Pons (tissue), 1 donor: ENCODE measurements at regions not wholly inside any gene's neighbourhood (a gene's known extent, or its start where the extent isn't known, plus 50 kb on each side); places are given as distances from the start of the nearest gene placed in this dataset.

Experiments used
- DNase-seq: peaks from one replicate; pipeline ENCODE4 v3.0.0-alpha.2; 2016; ENCODE audit warnings: low spot score

DNA sequence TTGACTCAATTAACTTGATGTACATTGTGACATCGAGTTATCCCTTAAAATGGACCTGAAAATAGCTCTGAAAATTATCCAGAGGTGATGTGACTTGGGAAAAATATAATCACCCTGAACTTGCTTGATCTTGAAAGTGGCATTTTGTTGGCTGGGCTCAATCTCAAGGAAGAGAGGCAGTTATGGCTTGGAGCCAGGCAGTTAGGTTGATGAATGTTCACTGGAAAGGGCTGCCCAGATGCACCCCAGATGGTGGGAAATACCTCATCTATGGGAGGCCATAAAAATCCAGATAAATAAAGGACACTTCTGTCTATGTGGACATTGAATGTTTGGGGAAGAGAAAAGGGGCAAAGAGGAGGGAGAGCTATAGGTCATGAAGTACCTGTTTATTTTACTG is 55.7 kb upstream of the OR5AN1 start:
- no peak for DNase-seq

DNA sequence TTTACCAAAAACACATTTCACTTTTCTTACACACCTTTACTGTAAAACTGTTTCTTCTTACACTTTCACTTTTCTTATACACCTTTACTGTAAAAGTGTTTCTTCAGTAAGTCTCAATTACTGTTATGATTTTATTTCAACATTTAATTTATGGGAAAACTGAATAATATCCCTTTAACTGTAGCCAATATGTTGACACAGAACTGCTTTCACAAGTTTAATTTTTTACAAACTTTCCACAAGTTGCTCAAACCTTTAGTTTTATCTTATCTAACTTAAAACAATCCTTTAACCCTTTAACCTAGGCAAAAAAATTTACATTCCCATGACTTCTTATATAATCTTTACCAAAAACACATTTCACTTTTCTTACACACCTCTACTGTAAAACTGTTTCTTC is 63.3 kb upstream of the OR5AN1 start:
- DNase-seq = no peak

DNA sequence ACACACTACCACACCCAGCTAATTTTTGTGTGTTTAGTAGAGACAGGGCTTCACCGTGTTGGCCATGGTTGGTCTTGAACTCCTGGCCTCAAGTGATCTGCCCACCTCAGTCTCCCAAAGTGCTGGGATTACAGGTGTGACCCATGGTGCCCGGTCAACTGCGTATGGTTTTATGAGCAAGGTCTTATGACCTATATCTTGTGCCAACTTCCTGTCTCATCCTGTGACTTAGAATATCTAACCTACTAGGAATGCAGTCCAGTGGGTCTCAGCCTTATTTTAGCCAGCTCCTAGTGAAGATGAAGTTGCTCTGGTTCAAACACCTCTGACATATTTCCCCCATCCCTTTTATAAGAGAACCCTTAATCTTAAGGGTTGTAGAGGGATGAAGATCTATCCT is 66.1 kb upstream of the OR5AN1 start:
- no peak for DNase-seq

DNA sequence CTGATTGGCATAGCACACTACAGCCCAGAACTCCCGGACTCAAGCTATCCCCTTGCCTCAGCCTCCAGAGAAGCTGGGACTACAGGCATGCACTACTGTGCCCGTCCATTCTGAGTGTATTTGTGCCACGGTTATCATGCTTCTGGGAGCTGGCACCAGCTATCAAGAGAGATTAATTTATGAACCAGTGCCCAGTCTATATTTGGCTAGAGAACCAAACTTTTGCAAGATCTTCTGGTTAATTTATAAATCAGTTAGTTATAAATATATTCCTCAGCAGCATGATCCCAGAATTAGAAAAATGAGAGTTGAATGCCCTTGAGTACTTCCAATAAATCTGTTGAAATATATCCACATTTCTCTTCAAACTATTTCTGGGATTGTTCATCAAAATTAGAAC is 67.5 kb upstream of the OR5AN1 start:
- no peak for DNase-seq

DNA sequence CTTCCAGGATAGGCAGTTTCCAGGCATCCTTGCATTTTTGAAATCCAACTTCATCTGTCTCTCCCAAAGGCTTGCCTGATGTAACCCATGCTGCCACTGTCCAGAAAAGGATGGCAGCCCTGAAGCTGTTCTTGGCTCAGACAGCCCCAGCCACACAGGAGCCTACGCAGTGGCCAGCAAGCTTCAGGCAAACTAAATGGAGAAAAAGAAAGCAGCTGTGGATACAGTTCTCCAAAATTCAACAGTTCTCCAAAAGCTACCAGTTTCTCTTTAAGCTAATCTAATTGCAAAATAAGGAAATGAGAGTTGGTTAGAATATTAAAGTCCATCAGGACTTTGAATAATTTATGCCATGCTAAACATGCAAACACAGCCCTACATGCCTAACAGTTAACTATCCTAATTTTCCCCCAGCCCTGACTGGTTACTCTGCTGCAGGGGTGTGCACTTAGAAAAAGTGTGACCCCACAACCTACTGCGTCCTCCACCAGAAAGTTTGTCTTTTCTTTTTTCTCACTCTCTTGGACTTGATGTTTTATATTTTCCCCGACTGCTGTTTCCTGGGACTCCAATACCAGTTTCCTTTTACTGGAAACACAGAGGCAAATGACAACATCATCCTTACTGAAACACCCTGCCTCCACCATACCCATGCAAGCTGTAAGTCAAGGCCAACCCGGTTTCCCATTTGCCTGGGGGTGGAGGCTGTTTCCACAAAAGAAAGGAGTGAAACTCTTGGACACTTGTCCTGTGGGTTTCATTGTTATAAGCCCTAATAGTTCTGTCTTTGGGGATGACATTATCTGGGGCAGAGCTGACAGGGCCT is 69.1 kb upstream of the OR5AN1 start:
- no peak for DNase-seq

DNA sequence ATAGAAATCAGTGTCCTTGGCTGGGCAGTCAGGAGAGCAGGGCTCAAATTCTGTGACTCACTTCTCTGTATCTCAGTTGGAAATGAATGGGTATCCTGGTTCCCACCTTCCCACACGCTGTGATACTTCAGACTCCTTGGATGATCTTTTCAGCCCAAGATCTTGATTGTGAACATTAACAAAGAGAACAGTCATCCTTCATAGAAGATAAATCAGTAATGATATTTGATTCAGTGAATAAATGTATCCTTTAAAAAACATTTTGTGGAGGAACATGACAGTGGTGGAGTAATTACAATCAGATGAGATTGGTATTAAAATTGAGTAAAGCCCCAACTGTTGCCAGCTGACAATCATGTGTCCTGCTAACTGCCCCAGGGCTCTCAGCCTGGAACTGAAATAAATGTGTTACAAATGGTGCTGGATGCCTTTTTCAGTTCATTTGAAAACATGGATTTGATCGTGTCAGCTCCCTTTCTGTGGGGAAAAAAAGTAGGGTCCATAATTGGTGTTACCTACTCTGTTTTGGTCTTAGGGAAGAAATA is 72.9 kb upstream of the OR5AN1 start:
- DNase-seq = no peak

DNA sequence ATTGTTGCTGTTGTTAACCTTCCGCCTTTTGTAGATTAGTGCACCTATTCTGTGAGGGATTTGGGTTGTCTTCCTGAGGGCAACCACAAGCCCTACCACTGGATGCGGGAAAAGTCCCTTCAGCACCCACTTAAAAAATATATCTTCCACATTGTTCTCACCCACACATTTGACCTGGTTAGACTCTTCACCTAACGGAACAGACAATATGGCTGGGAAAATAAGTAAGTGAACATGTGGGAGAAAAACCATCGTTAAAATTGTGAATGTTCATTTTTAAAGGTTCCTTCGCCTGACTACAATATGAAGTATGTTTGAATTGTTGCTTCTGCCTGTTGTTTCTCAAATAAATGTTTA is 72.0 kb upstream of the MPEG1 start:
- DNase-seq = no peak

DNA sequence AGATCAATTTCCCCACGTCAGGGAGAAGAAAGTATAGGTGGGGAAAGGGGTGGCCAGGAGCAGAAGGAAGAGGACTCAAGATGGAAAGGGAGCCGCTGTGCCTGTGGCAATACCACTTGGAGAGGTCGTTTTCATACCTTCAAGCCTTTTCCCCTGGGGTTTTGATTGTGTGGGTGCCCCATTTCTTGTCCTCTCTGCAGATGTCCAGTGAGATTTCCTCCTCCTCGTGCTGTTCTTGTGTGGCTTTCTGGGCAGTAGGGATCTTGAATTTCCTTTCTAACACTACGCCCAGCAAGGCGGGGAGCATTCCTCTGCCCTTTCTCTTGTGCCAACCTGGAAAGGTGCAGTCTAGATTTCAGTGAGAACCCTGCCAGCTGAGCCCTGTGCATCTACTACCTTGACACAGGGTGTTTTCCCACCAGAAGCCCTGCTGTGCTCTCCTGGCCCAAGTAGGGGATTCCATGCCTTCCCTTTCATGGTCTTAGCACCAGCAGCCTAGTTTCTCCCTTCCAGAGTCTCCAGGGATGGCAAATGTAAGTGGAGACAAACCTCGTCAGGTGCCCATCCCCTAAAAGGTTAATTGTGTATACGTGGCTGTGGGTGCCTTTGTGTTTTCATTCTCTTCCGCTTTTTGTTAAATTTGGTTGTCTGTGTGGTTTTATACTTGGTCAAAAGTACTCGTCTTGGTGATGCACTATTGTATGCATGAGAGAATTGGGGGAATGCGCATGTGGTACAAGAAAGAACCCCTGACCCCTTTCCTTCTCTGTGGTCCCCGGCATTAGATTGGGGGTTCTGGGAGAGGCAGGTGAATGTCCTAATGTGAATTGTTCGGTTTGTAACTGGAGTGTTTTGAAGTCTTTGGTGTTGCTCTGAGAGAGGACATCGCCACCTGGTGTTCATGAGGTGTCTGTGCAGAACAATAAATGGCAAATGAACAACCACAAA is 71.4 kb upstream of the MPEG1 start:
- DNase-seq = peak; percentile 68

DNA sequence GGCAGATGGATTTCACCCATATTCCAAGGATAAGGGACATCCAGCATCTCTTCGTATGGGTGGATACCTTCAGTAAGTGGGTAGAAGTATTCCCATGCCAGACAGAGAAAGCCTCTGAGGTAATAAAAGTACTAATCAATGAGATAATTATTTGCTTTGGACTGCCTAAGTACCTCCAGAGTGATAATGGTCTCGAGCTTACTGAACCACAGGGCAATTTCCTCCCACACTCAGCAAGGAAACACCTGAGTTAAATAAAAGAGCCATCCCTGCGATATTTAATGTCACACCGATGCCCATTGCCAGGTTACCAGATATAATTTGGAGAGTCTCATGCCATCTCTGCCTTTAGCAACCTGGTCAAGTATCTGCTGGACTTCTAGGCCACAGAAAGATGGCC is 70.6 kb upstream of the MPEG1 start:
- no peak for DNase-seq

DNA sequence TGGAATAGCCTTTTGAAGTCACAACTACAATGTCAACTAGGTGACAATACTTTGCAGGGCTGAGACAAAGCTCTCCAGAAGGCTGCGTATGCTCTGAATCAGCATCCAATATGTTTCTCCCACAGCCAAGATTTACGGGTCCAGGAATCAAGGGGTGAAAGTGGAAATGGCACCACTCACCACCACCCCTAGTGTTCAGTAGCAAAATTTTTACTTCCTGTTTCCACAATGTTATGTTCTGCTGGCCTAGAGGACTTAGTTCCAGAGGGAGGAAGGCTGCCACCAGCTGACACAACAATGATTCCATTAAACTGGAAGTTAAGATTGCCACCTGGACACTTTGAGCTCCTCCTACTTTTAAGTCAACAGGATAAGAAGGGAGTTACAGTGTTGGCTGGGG is 68.5 kb upstream of the MPEG1 start:
- no peak for DNase-seq

DNA sequence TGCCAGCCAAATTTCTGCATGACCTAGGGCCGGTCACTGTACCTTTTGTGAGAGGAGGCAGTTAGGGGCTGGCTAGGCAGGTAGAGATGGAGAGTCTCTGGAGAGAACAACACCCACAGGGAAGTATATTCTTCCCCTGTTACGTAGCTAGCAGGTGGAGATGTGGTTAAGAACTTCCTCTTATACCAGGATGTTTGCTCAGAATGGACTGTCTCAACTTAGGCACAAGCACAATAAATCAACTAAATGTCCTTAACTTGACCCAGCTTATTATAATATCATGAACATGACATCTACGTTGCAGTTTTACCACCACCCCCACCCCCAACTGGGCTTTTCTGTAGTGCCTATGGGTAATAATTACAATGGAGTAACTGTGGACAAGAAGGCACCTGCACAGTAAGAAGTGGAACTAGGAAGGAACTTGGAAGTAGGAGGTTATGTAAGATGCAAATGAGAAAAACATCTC is 60.7 kb upstream of the MPEG1 start:
- peak; percentile 20 for DNase-seq

DNA sequence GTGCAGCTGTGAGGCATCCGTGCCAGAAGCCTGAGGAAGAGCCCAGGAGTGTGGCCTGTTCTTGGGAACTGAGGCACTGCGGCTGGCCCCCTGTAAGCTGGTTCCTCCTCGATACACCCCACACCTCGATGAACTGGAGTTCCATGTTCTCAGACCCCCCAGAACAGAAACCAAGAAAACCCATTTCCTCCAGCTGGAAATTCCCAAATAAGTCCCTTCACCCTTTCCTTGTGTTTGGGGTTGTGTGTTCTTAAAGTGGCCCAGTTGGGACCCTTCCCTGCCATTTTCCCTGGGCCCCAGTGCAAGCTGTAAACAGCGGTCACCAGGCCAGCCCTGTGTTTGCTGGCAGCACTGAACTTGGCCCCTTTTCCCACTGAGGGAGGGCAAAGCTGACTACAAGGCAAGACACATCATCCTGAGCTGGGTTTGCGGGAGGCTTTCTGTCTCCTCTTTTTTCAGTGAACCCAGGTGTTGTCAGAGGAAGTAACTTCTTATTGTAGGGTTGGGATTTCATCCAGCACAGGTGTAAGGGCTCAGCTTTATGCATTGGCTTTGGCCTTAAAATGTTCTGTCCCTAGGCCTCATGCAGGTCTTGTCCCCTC is 60.1 kb upstream of the MPEG1 start:
- DNase-seq = no peak

DNA sequence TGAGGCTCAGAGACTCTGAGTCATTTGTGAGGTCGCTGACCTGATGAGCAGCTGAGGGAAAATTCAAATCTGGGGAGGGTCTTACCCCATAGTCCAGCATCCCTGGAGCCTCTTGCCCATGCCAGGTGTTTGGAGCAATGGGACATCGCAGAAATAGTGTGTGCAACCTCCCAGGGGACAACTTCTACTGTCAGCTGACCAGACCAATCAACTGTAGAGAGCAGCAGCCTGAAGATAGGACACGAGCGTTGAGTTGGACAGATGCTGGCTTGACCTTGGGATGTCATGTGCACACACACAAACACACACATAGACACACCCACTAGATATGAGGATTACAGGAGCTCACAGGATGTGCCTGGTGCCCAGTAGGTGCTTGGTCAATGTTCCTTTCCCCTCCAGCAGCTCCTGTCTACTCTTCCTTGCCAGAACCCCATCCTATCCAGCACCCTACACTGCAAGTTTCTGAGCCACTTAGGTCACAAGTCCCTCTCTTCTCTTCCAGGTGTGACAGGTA is 59.1 kb upstream of the MPEG1 start:
- DNase-seq = no peak

DNA sequence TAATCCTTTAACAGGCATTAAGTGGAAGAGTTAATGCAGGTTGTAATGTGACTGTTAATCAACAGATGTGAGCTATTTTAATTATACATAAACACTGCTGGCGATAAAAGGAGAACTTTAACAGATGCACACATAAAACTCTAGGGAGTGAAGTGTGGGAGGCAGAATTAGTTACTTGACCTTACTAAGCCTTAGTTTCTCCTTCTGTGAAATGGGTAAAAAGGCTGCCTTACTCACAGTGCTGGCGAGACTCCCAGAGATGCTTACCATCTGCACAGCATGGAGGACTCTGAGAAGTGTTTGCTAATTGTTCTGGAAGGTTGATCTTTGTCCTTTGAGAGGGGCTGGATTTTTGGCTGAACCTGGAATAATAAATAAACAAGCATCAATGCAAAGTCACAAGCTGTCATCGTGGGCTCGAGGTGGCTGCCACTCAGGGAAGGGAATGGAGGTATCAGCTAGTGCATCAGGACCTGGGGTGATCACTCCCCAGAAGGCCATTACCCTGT is 58.6 kb upstream of the MPEG1 start:
- no peak for DNase-seq

DNA sequence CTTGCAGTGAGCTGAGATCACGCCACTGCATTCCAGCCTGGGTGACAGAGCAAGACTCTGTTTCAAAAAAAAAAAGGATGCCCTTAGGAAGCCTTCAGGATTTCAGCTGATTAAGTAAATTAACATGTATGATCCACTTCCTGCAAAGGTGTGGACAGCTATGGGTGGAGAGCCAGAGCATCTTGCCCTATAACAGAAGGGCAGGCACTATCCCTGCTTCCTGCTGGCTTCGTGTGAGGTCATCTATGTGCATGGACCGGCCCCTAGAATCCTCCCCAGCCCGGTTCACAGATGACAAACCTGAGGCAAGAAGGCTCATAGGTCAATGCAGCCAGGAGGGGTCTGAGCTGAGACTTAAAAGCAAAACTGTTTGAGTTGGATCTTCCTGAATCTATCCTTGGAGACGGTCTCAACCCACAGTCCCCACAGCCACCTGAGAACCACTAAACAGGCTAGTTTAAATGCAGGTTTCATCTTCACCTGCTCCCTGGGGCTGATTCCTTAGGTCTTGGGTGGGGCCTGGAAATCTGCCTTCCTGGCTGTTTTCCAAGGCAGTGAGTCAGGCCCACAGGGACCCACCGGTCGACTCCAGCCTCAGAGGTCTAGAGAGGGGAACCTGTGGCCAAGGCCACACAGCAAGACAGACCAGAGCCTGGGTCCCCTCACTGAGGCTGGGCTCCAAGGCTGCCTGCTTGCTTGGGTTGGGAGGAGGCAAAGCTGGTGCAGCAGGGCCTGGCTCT is 55.2 kb upstream of the MPEG1 start:
- no peak for DNase-seq

DNA sequence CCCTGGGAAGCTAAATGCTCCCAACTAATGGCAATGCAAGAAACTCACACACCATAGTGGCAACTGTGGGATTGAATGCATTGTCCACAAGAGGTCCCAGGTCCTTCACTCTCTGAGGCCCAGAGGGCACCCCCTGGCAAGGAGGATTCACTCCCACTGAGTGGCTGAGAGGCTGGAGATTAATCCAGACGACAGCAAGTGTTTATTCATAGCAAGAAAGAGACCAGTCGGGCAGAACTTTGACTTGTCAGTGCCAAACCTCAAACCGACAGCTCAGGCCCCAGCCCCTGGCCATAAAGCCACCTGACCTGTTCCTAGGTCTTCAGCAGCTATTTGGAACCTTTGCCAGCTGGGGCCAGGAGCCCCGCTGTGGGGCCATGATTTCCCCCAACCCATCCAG is 54.5 kb upstream of the MPEG1 start:
- DNase-seq = no peak

DNA sequence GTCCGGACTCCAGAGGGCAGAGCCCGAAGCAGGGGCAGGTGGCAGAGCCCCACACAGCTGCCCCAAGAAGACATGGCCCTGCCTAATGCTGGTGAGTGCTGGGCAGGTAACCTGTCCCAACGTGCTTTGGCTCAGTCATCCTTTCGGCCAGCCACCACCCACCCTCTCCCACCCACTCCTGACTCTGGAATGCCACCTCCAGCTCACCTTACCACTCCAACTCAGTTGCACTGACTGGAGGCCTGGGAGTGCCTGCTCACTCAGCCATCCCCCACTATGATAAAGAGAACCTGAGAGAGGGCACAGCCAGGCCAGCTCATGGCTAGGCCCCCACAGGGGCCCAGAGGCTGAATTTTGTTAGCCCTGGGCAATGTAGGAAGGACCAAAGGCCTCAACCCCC is 53.8 kb upstream of the MPEG1 start:
- DNase-seq = no peak

DNA sequence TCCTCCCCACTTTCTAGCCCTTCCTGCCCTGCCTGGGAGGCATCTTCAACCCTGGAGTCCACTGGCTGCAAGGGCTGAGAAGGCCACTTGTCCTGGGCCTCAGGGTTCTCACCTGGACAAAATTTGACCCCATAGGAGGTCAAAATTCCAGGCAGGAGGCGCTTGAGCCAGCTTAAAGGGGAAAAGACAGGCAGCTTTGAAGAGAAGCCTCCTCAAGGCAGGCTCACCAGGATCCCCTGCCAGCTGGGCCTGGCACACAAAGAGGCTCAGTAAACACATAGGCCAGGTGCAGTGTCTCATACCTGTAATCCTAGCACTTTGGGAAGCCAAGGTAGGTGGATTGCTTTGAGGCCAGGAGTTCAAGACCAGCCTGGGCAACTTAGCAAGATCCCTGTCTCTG is 53.0 kb upstream of the MPEG1 start:
- DNase-seq = no peak

DNA sequence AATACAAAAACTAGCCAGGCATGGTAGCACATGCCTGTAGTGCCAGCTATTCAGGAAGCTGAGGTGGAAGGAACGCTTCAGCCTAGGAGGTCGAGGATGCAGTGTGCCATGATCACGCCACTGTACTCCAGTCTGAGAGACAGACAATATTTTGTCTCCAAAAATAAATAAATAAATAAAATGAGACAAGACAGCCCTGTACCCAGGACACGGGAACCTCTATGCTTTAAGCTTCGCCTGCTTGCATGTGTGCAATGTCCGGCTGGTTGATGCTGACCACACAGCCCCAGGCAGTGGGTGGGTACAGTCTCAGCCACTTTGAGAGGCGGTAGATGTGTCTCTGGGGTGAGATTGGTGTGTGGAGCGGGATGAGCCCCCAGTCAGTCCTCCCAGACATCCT is 52.0 kb upstream of the MPEG1 start:
- no peak for DNase-seq

DNA sequence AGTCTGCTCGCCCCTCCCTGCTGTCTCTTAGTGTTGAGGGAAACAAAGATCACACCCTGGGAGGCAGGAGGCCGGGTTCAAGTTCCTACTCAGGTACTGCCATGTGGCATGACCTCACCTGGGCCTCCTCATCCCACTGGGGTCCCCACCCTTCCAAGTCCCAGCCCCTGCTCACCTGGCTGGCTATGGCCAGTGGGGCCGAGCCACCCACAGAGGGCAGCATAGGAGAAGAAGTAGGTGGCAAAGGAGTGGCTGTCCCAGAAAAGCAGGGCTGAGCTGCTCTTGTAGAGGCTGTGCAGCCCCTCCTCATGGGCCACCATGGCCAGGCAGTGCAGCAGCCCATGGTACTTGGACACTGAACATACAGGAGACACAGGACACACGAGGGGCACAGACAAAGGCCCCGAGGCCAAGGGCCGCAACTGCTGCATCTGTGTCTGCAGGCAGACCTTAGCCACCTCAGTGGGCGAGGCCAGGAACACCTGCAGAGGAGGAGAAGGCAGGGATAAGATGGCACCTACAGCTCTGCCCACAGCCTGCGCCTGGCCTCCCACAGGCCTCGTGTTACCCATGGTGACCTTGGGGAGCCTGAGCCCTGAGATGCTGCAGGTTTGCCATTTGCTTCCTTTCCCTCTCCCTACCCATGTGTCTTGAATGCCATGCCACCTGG is 50.6 kb upstream of the MPEG1 start:
- no peak for DNase-seq
